GM20000 (cell line): ENCODE measurements at regions not wholly inside any gene's neighbourhood (a gene's known extent, or its start where the extent isn't known, plus 50 kb on each side); places are given as distances from the start of the nearest gene placed in this dataset.
"Not testable (repeated sequence)": the region's sequence is repeated elsewhere in the genome, so short reads cannot be mapped to it uniquely, and the experiment has no call there.

Experiments
- DNase-seq: peaks from one replicate; pipeline ENCODE4 v3.0.0; 2012; ENCODE audit warnings: low spot score
- TF ChIP-seq, protein P1 (sequence below): IDR thresholded peaks from 2 replicates; pipeline ENCODE4 v1.5.1; 2012; ENCODE audit warnings: mild to moderate bottlenecking, control low read depth; ENCODE audit errors: extremely low read depth, missing control alignments

DNA sequence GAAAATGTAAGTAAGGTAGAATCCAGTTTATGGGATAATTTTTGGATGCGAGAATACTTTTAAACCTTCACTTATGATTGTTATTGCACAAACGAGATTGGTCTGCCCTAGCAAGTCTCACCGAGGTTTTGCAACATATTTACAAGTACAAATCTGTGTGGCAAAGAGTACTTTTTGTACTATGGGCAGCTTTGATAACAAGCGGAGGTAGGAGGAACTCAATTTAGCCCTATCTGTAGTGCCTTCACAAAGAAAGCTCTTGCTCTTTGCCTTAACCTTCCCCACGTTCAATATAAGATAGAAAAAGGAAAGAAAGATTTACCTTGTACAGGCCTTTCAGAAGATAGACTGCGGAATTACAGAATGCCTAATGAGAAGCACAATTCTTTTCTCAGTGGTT is 77.5 kb upstream of the HIVEP1 start:
- no peak for DNase-seq
- TF ChIP-seq, protein P1, sequence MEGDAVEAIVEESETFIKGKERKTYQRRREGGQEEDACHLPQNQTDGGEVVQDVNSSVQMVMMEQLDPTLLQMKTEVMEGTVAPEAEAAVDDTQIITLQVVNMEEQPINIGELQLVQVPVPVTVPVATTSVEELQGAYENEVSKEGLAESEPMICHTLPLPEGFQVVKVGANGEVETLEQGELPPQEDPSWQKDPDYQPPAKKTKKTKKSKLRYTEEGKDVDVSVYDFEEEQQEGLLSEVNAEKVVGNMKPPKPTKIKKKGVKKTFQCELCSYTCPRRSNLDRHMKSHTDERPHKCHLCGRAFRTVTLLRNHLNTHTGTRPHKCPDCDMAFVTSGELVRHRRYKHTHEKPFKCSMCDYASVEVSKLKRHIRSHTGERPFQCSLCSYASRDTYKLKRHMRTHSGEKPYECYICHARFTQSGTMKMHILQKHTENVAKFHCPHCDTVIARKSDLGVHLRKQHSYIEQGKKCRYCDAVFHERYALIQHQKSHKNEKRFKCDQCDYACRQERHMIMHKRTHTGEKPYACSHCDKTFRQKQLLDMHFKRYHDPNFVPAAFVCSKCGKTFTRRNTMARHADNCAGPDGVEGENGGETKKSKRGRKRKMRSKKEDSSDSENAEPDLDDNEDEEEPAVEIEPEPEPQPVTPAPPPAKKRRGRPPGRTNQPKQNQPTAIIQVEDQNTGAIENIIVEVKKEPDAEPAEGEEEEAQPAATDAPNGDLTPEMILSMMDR = no peak

DNA sequence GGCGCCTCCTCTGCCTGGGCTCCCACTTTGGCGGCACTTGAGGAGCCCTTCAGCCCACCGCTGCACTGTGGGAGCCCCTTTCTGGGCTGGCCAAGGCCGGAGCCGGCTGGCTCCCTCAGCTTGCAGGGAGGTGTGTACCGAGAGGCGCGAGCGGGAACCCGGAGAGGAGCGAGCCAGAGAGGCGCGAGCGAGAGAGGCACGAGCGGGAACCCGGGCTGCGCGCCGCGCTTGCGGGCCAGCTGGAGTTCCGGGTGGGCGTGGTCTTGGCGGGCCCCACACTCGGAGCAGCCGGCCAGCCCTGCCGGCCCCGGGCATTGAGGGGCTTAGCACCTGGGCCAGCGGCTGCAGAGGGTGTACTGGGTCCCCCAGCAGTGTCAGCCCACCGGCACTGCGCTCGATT is 79.2 kb upstream of the HIVEP1 start:
- DNase-seq = not testable (repeated sequence)

DNA sequence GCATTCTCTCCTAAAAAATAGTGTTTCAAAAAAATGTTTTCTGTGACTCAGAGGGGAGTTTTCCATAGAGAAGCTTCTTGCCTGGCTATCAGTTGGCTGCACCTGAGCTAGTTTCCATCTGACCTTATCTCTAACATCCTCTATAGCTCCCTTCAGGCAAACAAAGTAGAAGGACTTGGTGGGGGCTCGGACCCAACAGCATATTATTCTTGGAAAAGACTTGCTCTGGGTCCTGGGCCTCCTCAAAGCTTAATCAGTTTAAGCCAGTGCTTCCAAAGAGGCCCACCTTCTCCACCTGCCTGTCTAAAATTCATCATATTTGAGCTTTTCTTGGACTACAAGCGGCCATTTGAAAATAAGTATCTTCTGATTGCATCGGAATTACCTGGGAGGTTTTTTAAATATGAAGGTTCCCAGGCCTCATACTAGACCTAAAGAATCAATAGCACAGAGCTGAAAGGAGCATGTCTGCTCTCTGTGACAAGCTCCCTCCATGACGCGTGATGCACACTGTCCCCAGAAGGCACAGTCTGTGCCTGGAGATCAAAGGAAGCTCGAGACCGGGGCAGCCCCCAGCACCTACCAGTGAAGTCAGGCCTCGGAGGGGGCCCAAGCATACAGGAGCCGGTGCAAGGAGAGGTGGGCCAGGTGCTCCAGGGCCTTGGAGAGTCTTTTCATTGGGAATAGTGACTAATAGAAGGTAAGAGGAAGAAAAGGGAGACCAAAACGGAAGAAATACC is 80.6 kb upstream of the HIVEP1 start:
- DNase-seq = no peak
- TF ChIP-seq, protein P1 = no peak

DNA sequence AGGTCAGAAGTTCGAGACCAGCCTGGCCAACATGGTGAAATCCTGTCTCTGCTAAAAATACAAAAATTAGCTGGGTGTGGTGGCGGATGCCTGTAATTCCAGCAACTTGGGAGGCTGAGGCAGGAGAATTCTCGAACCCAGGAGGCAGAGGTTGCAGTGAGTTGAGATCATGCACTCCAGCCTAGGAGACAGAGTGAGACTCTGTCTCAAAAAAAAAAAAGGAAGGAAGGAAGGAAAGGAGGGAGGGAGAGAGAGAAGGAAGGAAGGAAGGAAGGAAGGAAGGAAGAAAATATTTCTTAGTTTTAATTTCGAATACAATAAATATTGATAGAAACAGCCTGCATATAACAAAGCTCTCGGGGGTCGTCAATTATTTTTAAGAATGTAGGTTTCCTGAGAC is 81.3 kb upstream of the HIVEP1 start:
- DNase-seq = not testable (repeated sequence)

DNA sequence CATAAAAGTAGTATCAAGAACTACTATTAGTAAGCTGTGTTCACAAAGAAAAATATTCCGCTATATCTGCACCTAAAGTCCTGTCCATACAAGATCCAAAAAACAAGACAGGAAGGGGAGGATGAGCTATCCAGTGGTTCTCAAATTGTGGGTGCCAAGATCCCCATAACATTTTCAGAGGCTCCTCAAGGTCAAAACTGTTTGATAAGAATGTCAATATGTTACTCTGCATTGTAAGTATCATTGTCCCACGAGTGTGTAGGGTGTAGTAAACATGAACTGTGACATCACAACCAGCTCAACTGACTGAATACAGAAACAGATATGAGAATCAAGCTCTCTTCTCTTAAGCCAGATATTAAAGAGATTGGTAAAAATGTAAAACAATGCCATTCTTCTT is 81.9 kb upstream of the HIVEP1 start:
- DNase-seq = no peak
- TF ChIP-seq, protein P1 = no peak

DNA sequence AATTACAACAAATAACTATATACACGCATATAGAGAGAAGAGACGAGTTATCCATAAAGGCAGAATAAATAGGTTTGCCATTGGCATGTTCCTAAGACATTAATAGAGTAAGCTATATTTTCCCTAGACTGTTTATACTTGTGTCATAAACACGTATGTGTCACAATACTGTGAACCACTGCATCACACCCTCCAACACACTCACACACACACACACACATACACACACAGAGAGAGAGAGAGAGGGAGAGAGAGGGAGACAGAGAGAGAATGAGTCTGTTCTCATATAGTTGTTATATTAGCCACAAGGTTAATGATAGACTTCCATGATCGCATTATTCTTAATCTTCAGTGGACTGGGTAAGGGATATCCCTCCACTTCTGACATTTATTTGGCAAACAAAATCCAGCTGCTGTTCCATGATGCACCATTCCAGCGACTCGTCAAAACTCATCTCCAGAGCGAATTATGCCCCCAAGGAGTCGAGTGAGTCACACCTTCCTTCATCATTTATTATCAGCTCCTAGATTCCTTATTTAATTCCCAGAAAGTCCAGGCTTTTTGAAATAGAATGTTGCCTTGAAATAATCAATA is 82.8 kb upstream of the HIVEP1 start:
- DNase-seq = no peak
- TF ChIP-seq, protein P1 = no peak

DNA sequence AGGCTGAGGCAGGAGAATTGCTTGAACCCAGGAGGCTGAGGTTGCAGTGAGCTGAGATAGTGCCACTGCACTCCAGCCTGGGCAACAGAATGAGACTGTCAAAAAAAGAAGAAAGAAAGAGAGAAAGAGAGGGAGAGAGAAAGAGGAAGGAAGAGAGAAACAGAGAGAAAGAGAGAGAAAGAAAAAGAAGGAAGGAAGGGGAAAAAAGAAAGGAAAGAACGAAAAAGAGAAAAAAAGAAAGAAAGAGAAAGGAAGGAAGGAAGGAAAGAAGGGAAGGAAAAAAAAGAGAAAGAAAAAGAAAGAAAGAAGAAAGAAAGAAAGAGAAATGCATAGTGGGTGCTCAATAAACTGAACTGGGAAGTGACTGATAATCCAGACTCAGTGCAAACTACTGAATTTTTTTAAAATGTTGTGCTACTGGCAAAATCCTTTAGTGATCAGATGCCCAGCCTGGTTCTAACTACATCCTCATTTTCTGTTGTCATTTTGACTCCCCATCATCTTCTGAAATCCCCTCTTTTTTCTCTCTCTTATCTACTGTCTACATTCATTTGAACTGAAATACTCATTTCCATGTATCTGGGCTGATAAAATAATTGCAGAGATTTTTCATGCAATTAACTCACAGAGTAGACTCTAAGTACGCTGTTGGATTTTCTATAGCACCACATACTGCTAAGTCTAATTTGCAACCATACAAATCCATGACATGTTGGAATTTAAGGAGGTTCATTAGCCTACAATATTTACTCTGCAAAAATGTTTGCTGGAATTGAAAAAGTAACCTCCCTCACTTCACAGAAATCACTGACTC is 85.3 kb upstream of the HIVEP1 start:
- no peak for DNase-seq
- TF ChIP-seq, protein P1 = no peak

DNA sequence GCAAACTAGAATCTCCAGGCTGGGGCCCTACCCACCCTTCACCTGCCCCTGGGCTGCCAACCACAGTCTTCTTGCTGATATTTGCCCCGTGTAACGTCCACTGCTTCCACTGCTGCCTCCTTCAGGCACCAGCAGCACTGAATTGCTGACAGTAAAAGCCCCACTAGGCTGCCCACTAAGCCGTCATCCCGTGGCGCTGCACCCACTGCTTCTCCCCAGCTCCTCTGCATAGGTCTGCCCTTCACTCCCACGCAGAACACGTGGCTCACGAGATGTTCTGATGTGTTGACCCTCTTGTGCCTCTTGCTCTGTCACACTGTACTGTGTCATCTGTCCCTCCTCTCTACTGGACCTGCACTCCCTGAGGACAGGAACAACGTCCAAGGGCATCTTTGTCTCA is 86.3 kb upstream of the HIVEP1 start:
- TF ChIP-seq, protein P1 = no peak
- no peak for DNase-seq
